Ovary (tissue), 7 donors: ENCODE measurements at regions not wholly inside any gene's neighbourhood (a gene's known extent, or its start where the extent isn't known, plus 50 kb on each side); places are given as distances from the start of the nearest gene placed in this dataset.

Experiments
- DNase-seq, 5 donors: peaks; one replicate each; pipeline ENCODE4 v3.0.0-alpha.2; 2019 to 2020
- H3K27ac ChIP-seq, 2 donors: fragments of 200-600 bp; one replicate each; pipeline versions ENCODE4 v1.5.1 to v1.8.0; 2019 to 2022
- H3K27me3 ChIP-seq: fragments of 200-600 bp; one replicate; pipeline ENCODE4 v1.8.0; 2022
- H3K36me3 ChIP-seq: fragments of 200-600 bp; sonication (generic); one replicate; pipeline ENCODE4 v1.5.1; 2019
- H3K4me1 ChIP-seq: one replicate; pipeline ENCODE4 v1.8.1; 2013; ENCODE audit warnings: mild to moderate bottlenecking, moderate library complexity; ENCODE audit not compliant: insufficient read depth
- H3K4me3 ChIP-seq: fragments of 200-600 bp; sonication (generic); one replicate; pipeline ENCODE4 v1.5.1; 2017
- H3K9me3 ChIP-seq, 2 donors: fragments of 200-600 bp in 1 of 2; sonication (generic) in 1 of 2; one replicate each; pipeline versions ENCODE4 v1.5.1 to v1.8.1; 2013 to 2019; ENCODE audit warnings: mild to moderate bottlenecking in 1 of 2, moderate library complexity in 1 of 2
- EP300 ChIP-seq: sonication (generic); formaldehyde crosslinking; IDR thresholded peaks from one replicate; pipeline ENCODE4 v1.6.1; 2017; ENCODE audit warnings: antibody characterized with exemption
- POLR2A ChIP-seq: fragments of 450-650 bp; IDR thresholded peaks from one replicate; pipeline ENCODE4 v1.6.1; 2017; ENCODE audit warnings: antibody characterized with exemption, mild to moderate bottlenecking, moderate library complexity
- WGBS, 3 donors: extraction: QIAGEN DNeasy Blood & Tissue Kit in 1 of 3; methylation state at CpG; one replicate each; pipeline versions ENCODE4 v1.1.5 to v1.1.7; 2013 to 2017; 5-methylcytosine and 5-hydroxymethylcytosine counted together
- intact Hi-C, 4 donors: fragments of 100-400 bp; cut with DNase I; formaldehyde crosslinking; loops; one replicate each; pipeline versions ENCODE4 v1.11.0 to v1.15.1; 2022 to 2023
- TF ChIP-seq, protein P1 (sequence below), 3 donors: fragments of 450-650 bp in 2 of 3; fragments of 200-600 bp in 1 of 3; IDR thresholded peaks; one replicate each; pipeline versions ENCODE4 v1.5.1 to v1.8.0; 2016 to 2022; ENCODE audit warnings: antibody characterized with exemption in 3 of 3, mild to moderate bottlenecking in 1 of 3
- donor health status: DM: no; HTN: no; CAD: no; lungs with moderate emphysema.
- donor health status: DM: no; HTN: no; CAD: no.
- donor health status: Bipolar disorder and iron deficiency.
- donor health status: DM: no; HTN: no; CAD: no.
- donor health status: DM: yes; HTN: yes; CAD: no.

DNA sequence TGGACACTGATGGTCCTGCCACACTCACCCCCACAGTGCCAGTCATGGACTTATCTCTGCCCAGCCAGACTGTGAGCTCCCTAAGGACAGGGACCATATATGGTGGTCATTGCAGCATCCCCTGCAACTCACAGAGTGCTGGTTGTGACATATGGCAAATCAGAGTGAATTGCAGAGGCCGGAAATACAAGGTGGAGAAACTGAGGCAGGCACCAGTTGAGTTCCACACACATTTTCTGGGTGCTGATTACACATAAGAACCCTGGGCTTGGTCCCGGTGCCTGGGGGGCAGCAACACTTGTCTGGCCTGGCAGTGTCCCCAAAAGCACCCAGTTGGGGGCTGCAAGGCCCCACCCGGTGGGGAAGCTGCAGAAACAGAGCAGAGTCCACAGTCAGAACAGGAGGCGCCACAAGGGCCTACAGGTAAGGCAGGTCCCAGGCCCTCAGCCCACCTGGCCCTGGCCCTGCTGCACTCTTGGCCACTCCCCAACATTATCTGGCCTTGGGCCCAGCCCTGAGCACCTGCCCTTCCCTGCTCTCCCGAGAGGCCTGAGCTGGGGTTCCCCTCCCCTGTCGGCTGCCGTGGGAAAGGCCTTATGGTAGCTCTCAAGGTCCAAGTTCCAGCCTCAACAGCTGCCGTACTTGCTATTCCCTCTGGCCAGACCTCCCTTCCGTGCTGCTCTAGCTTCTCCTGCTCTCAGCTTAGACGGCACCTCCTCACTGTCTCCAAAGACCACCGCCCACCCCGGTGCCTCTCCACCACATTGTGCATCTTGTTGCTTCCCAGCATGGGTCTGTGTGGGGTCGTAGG, 140.8 kb upstream of the PTPN1 start:
- TF ChIP-seq EP300 (no peak), POLR2A (no peak)
- TF ChIP-seq, protein P1, sequence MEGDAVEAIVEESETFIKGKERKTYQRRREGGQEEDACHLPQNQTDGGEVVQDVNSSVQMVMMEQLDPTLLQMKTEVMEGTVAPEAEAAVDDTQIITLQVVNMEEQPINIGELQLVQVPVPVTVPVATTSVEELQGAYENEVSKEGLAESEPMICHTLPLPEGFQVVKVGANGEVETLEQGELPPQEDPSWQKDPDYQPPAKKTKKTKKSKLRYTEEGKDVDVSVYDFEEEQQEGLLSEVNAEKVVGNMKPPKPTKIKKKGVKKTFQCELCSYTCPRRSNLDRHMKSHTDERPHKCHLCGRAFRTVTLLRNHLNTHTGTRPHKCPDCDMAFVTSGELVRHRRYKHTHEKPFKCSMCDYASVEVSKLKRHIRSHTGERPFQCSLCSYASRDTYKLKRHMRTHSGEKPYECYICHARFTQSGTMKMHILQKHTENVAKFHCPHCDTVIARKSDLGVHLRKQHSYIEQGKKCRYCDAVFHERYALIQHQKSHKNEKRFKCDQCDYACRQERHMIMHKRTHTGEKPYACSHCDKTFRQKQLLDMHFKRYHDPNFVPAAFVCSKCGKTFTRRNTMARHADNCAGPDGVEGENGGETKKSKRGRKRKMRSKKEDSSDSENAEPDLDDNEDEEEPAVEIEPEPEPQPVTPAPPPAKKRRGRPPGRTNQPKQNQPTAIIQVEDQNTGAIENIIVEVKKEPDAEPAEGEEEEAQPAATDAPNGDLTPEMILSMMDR (IDR thresholded peaks at IDR 0.05): no peak
- no peak overlapping the region for H3K4me3 ChIP-seq
- no peaks in the 10 kb centered on the region for H3K36me3 ChIP-seq
- intact Hi-C loops: no loop called here
- H3K4me1 ChIP-seq: no peaks in the 10 kb centered on the region
- H3K27ac ChIP-seq: no peak overlapping the region
- peak in 1 of 5 donors; percentile 42 for DNase-seq
- H3K27me3 ChIP-seq: no peaks in the 10 kb centered on the region
- H3K9me3 ChIP-seq: no peaks in the 10 kb centered on the region
- WGBS, 3 donors: 52 to 74% (median 69%) methylated on average over 11 to 13 of the region's 13 CpGs

DNA sequence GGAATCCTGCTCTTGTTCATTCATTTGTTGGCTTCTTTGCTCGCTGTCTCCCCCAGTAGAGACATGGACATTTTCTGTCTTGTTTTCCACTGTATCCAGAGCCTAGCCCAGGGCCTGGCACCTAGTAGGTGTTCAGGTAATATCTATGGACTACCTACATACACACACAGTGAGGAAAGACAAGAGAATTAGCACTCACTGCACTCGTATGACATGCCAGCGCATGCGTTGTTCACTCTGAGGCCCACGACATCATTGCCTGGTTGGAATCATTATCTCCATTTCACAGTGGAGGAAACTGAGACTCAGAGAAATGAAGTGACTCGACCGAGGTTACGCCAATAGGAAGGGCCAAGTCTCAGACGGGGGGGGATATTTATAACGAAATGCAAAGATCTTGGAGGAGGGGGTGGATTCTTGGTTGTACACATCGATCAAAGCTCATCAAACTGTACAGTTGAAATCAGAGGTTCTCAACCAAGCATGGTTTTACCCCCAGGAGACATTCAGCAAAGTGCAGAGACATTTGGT, 140.1 kb upstream of the PTPN1 start:
- 91 to 94% (median 94%) methylated on average over 11 of the region's 11 CpGs for WGBS, 3 donors
- TF ChIP-seq, protein P1 (IDR thresholded peaks at IDR 0.05): no peak
- TF ChIP-seq POLR2A (no peak), EP300 (no peak)
- H3K4me1 ChIP-seq: no peaks in the 10 kb centered on the region
- H3K36me3 ChIP-seq: no peaks in the 10 kb centered on the region
- no peaks in the 10 kb centered on the region for H3K27me3 ChIP-seq
- H3K9me3 ChIP-seq: no peaks in the 10 kb centered on the region
- no peak for DNase-seq
- no peak overlapping the region for H3K4me3 ChIP-seq
- intact Hi-C loops: no loop called here
- no peak overlapping the region for H3K27ac ChIP-seq

DNA sequence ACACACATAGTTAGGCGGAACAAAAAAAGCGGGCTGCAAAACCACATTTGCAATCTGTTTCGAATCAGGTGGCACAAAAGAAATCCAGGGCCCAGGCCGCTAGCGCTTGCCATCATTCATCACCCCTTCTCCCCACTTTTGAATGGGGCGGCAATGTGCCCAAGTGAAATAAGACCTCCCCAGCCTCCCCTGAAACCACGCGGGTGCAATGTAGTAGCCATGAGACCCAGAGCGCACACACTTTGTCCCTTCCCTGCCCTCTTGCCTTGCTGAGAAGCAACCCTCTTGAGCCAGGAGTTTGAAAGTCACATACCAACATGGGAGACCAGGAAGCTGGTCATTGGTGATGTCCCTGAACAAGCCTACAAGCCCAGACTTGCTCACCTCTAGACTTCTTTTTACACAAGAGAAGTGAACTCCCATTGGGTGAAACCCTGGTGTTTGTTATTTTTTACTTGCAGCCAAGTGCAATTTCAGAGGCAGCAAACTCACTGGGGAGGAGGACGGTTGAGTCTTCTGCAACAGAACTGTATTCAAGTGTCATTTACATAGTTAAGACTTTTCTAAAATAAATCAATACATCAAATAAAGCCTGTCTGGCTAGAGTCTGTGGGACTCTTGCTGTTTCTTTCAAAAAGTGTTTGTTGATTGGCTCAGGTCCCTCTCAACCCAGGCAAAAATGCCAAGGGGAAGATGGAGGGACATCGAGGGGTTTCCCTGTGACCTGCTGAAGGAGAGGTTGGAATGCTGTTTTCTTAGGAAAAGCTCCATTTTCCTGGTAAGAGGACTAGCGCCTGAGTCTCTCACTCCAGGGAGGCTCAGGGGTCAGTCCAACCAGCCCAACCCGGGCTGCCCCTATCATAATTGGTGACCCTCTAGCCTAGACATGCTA, 138.1 kb upstream of the PTPN1 start:
- H3K27me3 ChIP-seq: no peaks in the 10 kb centered on the region
- TF ChIP-seq POLR2A: no peak
- TF ChIP-seq, protein P1 (IDR thresholded peaks at IDR 0.05): no peak
- no peaks in the 10 kb centered on the region for H3K9me3 ChIP-seq
- H3K27ac ChIP-seq: no peak overlapping the region
- WGBS, 3 donors: 80 to 85% (median 81%) methylated on average over 13 of the region's 13 CpGs
- no peak overlapping the region for H3K4me3 ChIP-seq
- H3K4me1 ChIP-seq: no peaks in the 10 kb centered on the region
- no peak for DNase-seq
- H3K36me3 ChIP-seq: no peaks in the 10 kb centered on the region
- intact Hi-C loops: no loop called here

DNA sequence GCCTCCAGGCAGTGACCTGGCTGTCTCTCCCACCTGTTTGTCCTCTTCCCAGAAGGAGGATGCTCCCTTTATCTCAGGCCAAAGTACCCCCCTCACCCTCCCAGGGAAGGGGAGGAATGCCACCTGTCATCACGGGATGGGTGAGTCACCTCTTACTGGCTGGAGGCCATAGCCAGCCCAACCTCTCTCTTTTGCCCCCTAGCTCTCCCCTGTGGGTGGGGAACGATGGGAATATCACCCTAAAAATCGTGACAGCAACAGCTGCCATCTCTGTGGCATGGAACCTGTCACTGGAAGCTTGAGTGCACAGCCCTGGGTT, 137.5 kb upstream of the PTPN1 start:
- TF ChIP-seq POLR2A (no peak), EP300 (no peak)
- TF ChIP-seq, protein P1 (IDR thresholded peaks at IDR 0.05): no peak
- Histone ChIP-seq H3K27me3 (no peaks in the 10 kb centered on the region), H3K9me3 (no peaks in the 10 kb centered on the region), H3K36me3 (no peaks in the 10 kb centered on the region), H3K4me3 (no peak overlapping the region), H3K4me1 (no peaks in the 10 kb centered on the region), H3K27ac (no peak overlapping the region)
- WGBS, 3 donors: 29 to 44% (median 35%) methylated on average over 3 of the region's 3 CpGs
- intact Hi-C loops: no loop called here
- no peak for DNase-seq
